RWPE2 (cell line): ENCODE measurements at regions not wholly inside any gene's neighbourhood (a gene's known extent, or its start where the extent isn't known, plus 50 kb on each side); places are given as distances from the start of the nearest gene placed in this dataset.

ENCODE experiments used
- ATAC-seq: fragments of 200-7000 bp; cut with Tn5 transposase; 3 replicates; pipeline ENCODE4 v1.9.1; 2021; ENCODE audit warnings: low read depth
- DNase-seq: peaks from one replicate; pipeline ENCODE4 v3.0.0-alpha.2; 2020; ENCODE audit warnings: low spot score
- H3K27ac ChIP-seq: fragments of 450-650 bp; 2 replicates; pipeline ENCODE4 v1.5.1; 2017; ENCODE audit warnings: mild to moderate bottlenecking; ENCODE audit not compliant: poor library complexity, severe bottlenecking
- H3K27me3 ChIP-seq: fragments of 250-450 bp; sonication (Bioruptor Pico); 2 replicates; pipeline ENCODE4 v1.5.1; 2021; ENCODE audit warnings: mild to moderate bottlenecking, moderate library complexity; ENCODE audit not compliant: insufficient read depth, poor library complexity, severe bottlenecking
- H3K36me3 ChIP-seq: fragments of 250-450 bp; sonication (Bioruptor Pico); 2 replicates; pipeline ENCODE4 v1.5.1; 2020; ENCODE audit warnings: low read depth, mild to moderate bottlenecking, moderate library complexity
- H3K4me1 ChIP-seq: fragments of 250-450 bp; sonication (Bioruptor Pico); 2 replicates; pipeline ENCODE4 v1.5.1; 2021; ENCODE audit warnings: mild to moderate bottlenecking, moderate library complexity; ENCODE audit not compliant: insufficient read depth, poor library complexity, severe bottlenecking
- H3K4me3 ChIP-seq: fragments of 250-450 bp; sonication (Bioruptor Pico); 2 replicates; pipeline ENCODE4 v1.5.1; 2021; ENCODE audit warnings: mild to moderate bottlenecking, moderate library complexity; ENCODE audit not compliant: severe bottlenecking
- H3K9me3 ChIP-seq: fragments of 250-450 bp; sonication (Bioruptor Pico); 2 replicates; pipeline ENCODE4 v1.5.1; 2021; ENCODE audit warnings: mild to moderate bottlenecking, moderate library complexity; ENCODE audit not compliant: severe bottlenecking
- TF ChIP-seq, protein P1 (sequence below): fragments of 450-650 bp; IDR thresholded peaks from one replicate; pipeline ENCODE4 v1.5.1; 2017; ENCODE audit warnings: mild to moderate bottlenecking, moderate library complexity; ENCODE audit not compliant: poor library complexity, severe bottlenecking

DNA sequence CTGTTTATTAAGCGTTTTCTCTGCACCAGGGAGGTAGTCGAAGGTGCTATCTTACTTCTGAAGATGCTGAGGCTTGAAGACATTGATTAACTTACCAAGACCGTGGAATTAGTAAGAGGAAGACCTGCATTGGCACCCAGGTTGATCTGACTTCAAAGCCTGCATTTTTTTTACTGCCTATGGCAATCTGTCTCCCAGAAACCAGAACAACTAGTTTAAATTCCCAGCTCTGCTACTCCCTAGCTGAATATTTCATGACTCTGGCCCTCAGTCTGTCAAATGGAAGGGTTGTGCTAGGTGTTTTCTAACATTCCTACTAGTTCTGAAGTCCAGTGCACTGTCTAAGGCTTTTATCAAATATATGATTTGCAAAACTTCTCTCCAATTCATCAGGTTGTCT is 52.0 kb upstream of the GRAMD1B start:
- no peak overlapping the region for H3K4me3 ChIP-seq
- DNase-seq: no peak
- TF ChIP-seq, protein P1, sequence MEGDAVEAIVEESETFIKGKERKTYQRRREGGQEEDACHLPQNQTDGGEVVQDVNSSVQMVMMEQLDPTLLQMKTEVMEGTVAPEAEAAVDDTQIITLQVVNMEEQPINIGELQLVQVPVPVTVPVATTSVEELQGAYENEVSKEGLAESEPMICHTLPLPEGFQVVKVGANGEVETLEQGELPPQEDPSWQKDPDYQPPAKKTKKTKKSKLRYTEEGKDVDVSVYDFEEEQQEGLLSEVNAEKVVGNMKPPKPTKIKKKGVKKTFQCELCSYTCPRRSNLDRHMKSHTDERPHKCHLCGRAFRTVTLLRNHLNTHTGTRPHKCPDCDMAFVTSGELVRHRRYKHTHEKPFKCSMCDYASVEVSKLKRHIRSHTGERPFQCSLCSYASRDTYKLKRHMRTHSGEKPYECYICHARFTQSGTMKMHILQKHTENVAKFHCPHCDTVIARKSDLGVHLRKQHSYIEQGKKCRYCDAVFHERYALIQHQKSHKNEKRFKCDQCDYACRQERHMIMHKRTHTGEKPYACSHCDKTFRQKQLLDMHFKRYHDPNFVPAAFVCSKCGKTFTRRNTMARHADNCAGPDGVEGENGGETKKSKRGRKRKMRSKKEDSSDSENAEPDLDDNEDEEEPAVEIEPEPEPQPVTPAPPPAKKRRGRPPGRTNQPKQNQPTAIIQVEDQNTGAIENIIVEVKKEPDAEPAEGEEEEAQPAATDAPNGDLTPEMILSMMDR: no peak

GRCh38 chr11:123377355-123377754 is 52.7 kb upstream of the GRAMD1B start:
- peaks cover 10% of the 10 kb centered on the region for H3K27me3 ChIP-seq
- no peak overlapping the region for H3K27ac ChIP-seq

More for the DNA sequence above, 52.0 kb upstream of the GRAMD1B start:
- no peak overlapping the region for H3K27ac ChIP-seq
- H3K9me3 ChIP-seq: no peaks in the 10 kb centered on the region
- no peak for ATAC-seq
- H3K4me1 ChIP-seq: no peaks in the 10 kb centered on the region
- peaks cover 8% of the 10 kb centered on the region for H3K27me3 ChIP-seq
- no peaks in the 10 kb centered on the region for H3K36me3 ChIP-seq

GRCh38 chr11:123375832-123376231 is 54.2 kb upstream of the GRAMD1B start:
- Histone ChIP-seq H3K27me3 (peaks cover 11% of the 10 kb centered on the region), H3K27ac (no peak overlapping the region), H3K36me3 (no peaks in the 10 kb centered on the region), H3K4me3 (no peak overlapping the region), H3K4me1 (no peaks in the 10 kb centered on the region), H3K9me3 (no peaks in the 10 kb centered on the region)
- TF ChIP-seq, protein P1: no peak
- DNase-seq: no peak
- ATAC-seq: no peak

More at GRCh38 chr11:123377355-123377754, 52.7 kb upstream of the GRAMD1B start:
- Histone ChIP-seq H3K4me1 (no peaks in the 10 kb centered on the region), H3K36me3 (no peaks in the 10 kb centered on the region), H3K4me3 (no peak overlapping the region), H3K9me3 (no peaks in the 10 kb centered on the region)
- no peak for DNase-seq
- ATAC-seq: no peak
- TF ChIP-seq, protein P1: no peak

GRCh38 chr11:123374622-123374968 is 55.5 kb upstream of the GRAMD1B start:
- ATAC-seq (no peak), DNase-seq (no peak)
- no peak overlapping the region for H3K4me3 ChIP-seq
- H3K27ac ChIP-seq: no peak overlapping the region
- no peaks in the 10 kb centered on the region for H3K9me3 ChIP-seq
- no peaks in the 10 kb centered on the region for H3K36me3 ChIP-seq
- H3K4me1 ChIP-seq: no peaks in the 10 kb centered on the region
- TF ChIP-seq, protein P1: no peak
- peaks cover 11% of the 10 kb centered on the region for H3K27me3 ChIP-seq

DNA sequence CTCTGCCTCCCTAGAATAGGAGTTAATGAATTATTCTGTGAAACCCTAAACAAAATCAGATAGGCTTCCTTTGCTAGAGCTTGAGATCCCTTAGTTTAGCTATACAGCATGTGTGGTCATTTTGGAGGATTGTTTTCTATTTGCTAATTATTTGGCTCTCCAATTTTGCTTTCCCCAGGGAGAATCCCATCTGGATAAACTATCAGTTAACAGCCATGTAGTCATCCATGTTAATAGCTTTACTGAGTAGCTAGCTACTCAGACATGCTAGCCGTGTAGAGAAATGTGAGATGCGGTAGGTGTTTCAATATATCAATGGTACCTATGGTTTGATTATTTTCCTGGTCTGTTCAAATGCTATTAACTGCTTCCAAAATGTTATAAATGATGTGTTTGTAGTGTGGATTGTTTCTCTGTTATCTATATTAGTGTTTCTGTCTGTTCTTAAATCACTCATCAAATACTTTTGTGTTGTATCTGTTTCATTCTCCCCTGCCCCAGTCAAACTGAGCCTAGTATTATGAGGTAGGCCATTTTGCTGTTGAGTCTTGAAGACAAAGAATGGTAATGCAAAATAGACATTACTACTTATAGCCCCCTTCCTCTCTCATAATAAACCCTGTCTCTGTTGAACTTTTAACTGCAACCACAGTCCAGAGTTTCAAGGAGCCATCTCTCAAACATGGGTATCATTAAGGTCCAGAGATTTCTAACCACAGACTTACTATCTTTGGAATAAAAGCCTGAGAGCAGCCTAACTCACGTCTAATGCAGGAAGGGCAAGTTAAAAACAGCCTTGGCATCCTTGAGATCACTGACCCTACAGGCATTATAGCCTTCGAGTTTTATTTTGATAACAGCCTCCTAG is 56.1 kb upstream of the GRAMD1B start:
- DNase-seq: no peak
- Histone ChIP-seq H3K27me3 (peaks cover 11% of the 10 kb centered on the region), H3K27ac (no peak overlapping the region), H3K36me3 (no peaks in the 10 kb centered on the region), H3K4me1 (no peaks in the 10 kb centered on the region), H3K9me3 (no peaks in the 10 kb centered on the region), H3K4me3 (no peak overlapping the region)
- no peak for ATAC-seq
- TF ChIP-seq, protein P1: no peak
